PC-9 (cell line): ENCODE measurements at regions not wholly inside any gene's neighbourhood (a gene's known extent, or its start where the extent isn't known, plus 50 kb on each side); places are given as distances from the start of the nearest gene placed in this dataset.

Experiments
- BruUV-seq: library from RNA; stranded (reverse); fragments of 400-500 nt; replicated peaks from 2 replicates; lab custom pipeline; 2021; lab: Mats Ljungman, UMichigan
- CTCF ChIA-PET: fragments of 300-600 bp; sonication (Branson Sonifier 250); formaldehyde crosslinking; loops from one replicate; lab custom pipeline; 2022; ENCODE audit warnings: antibody characterized with exemption; lab: Charles Lee
- POLR2A ChIA-PET: fragments of 300-600 bp; sonication (Branson Sonifier 250); formaldehyde crosslinking; loops from one replicate; lab custom pipeline; 2022; ENCODE audit warnings: antibody characterized with exemption; ENCODE audit not compliant: unreplicated experiment; lab: Charles Lee
- DNase-seq, 2 experiments: peaks; one replicate each; pipeline versions ENCODE4 v3.0.0 to v3.0.0-alpha.2; 2015 to 2022; ENCODE audit warnings: mixed read lengths in 1 of 2
- H2AFZ ChIP-seq: fragments of 200-600 bp; sonication (generic); 2 replicates; pipeline ENCODE4 v1.8.1; 2017; ENCODE audit warnings: antibody characterized with exemption
- H3F3A ChIP-seq: fragments of 200-600 bp; sonication (generic); 2 replicates; pipeline ENCODE4 v1.8.1; 2017; ENCODE audit warnings: antibody characterized with exemption, mild to moderate bottlenecking, low read depth; ENCODE audit not compliant: insufficient read depth
- H3K27ac ChIP-seq: fragments of 200-600 bp; sonication (generic); 2 replicates; pipeline ENCODE4 v1.6.1; 2016; ENCODE audit warnings: mixed run types
- H3K27me3 ChIP-seq: fragments of 200-600 bp; sonication (generic); 2 replicates; pipeline ENCODE4 v1.6.1; 2016; ENCODE audit warnings: low read depth, mixed run types; ENCODE audit not compliant: insufficient read depth
- H3K36me3 ChIP-seq: fragments of 200-600 bp; sonication (generic); 2 replicates; pipeline ENCODE4 v1.6.1; 2016; ENCODE audit warnings: low read depth, mixed run types
- H3K4me1 ChIP-seq: fragments of 200-600 bp; sonication (generic); replicated peaks from 2 replicates; pipeline ENCODE4 v1.6.1; 2016; ENCODE audit warnings: mixed run types; ENCODE audit not compliant: insufficient read depth
- H3K4me2 ChIP-seq: fragments of 200-600 bp; sonication (generic); 2 replicates; pipeline ENCODE4 v1.6.1; 2017; ENCODE audit warnings: mixed run types
- H3K4me3 ChIP-seq: fragments of 200-600 bp; sonication (generic); 2 replicates; pipeline ENCODE4 v1.6.1; 2016; ENCODE audit warnings: mixed run types
- H3K79me2 ChIP-seq: fragments of 200-600 bp; sonication (generic); 2 replicates; pipeline ENCODE4 v1.6.1; 2017; ENCODE audit warnings: low read depth, mixed run types
- H3K9me2 ChIP-seq: fragments of 200-600 bp; sonication (generic); 2 replicates; pipeline ENCODE4 v1.8.1; 2017; ENCODE audit warnings: mild to moderate bottlenecking; ENCODE audit not compliant: insufficient read depth
- H3K9me3 ChIP-seq: fragments of 200-600 bp; sonication (generic); 2 replicates; pipeline ENCODE4 v1.8.1; 2016; ENCODE audit warnings: low read depth; ENCODE audit not compliant: insufficient read depth
- H4K20me1 ChIP-seq: fragments of 200-600 bp; sonication (generic); 2 replicates; pipeline ENCODE4 v1.8.1; 2017; ENCODE audit not compliant: insufficient read depth
- EZH2 ChIP-seq: fragments of 200-600 bp; sonication (generic); IDR thresholded peaks from 2 replicates; pipeline ENCODE4 v1.8.0; 2017; ENCODE audit warnings: antibody characterized with exemption, low read depth
- intact Hi-C: fragments of 100-400 bp; cut with micrococcal nuclease; formaldehyde crosslinking; loops from one replicate; pipeline ENCODE4 v1.10.0; 2022; ENCODE audit not compliant: unreplicated experiment
- TF ChIP-seq, protein P1 (sequence below): fragments of 200-600 bp; sonication (generic); conservative IDR thresholded peaks from 2 replicates; pipeline ENCODE4 v1.6.1; 2017; ENCODE audit warnings: mixed run types, antibody characterized with exemption, mild to moderate bottlenecking, moderate library complexity

DNA sequence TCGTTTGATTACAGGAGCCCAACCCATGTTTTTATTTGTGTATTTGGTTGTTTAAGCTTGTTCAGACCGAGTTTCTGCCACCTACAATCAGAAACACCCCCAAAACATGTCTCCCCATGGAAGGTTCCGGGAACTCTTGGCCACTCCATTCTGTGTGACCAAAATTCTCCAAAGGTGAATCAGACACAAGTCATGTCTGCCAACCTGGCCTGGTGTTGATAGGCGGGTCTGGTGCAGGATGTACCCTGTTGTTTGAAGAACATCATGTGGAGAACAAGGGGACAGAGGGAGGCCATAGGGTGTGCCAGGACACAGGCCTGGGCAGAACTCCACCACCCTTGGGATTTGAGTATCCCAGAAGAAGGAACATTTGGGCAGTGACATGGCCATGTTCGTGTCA lies 147.1 kb upstream of the MYL2 start:
- H3F3A ChIP-seq = no peaks in the 10 kb centered on the region
- H3K36me3 ChIP-seq = no peaks in the 10 kb centered on the region
- peaks cover 4% of the 10 kb centered on the region; the same call in 1 of the 2 replicates for H3K4me1 ChIP-seq
- CTCF ChIA-PET = no interaction called here
- no peak overlapping the region for H2AFZ ChIP-seq
- POLR2A ChIA-PET = no interaction called here
- no TSS peak for BruUV-seq
- H3K9me3 ChIP-seq = no peaks in the 10 kb centered on the region
- intact Hi-C loops = no loop called here
- no peak overlapping the region for H3K4me2 ChIP-seq
- no peaks in the 10 kb centered on the region for H4K20me1 ChIP-seq
- peaks cover 40% of the 10 kb centered on the region for H3K27me3 ChIP-seq
- DNase-seq = no peak
- no peak for TF ChIP-seq EZH2
- TF ChIP-seq, protein P1, sequence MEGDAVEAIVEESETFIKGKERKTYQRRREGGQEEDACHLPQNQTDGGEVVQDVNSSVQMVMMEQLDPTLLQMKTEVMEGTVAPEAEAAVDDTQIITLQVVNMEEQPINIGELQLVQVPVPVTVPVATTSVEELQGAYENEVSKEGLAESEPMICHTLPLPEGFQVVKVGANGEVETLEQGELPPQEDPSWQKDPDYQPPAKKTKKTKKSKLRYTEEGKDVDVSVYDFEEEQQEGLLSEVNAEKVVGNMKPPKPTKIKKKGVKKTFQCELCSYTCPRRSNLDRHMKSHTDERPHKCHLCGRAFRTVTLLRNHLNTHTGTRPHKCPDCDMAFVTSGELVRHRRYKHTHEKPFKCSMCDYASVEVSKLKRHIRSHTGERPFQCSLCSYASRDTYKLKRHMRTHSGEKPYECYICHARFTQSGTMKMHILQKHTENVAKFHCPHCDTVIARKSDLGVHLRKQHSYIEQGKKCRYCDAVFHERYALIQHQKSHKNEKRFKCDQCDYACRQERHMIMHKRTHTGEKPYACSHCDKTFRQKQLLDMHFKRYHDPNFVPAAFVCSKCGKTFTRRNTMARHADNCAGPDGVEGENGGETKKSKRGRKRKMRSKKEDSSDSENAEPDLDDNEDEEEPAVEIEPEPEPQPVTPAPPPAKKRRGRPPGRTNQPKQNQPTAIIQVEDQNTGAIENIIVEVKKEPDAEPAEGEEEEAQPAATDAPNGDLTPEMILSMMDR = no peak
- H3K79me2 ChIP-seq = no peaks in the 10 kb centered on the region
- H3K4me3 ChIP-seq = no peak overlapping the region
- no peaks in the 10 kb centered on the region for H3K9me2 ChIP-seq
- no peak overlapping the region for H3K27ac ChIP-seq

DNA sequence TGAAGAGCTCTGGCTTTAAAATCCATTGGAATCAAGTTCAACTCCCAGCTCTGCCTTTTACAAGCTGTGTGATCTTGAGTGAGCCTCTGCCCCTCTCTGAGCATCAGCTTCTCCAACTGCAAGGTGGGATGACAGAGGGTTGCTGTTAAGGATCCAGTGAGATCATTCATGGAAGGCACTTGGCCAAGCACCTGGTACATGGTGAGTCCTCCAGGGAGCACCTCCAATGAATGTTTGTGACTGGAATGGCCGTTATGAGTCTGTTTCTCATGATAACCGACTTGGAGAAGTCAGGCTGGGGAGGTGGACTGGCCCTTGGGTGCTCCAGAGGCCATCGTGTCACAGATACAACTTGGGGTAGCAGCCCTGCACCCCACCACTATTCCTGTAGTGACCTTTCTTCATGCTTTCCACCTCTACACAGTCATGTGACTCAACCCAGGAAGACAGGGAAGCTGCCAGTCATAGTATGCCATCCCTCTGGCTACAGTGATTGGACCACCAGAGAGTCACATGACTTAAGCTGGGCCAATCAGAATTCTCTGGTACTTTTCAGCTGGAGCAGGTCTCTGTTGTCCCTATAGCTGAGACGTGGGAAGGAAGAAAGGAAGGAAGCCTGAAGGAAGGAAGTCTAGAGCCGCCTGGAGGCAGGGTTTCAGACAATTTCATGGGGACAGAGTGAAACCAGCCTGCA lies 146.5 kb upstream of the MYL2 start:
- no TSS peak for BruUV-seq
- H3K27me3 ChIP-seq = peaks cover 39% of the 10 kb centered on the region
- peaks cover 4% of the 10 kb centered on the region; the same call in 1 of the 2 replicates for H3K4me1 ChIP-seq
- H3K9me2 ChIP-seq = no peaks in the 10 kb centered on the region
- no peak overlapping the region for H2AFZ ChIP-seq
- H3F3A ChIP-seq = no peaks in the 10 kb centered on the region
- no peak for TF ChIP-seq EZH2
- TF ChIP-seq, protein P1 = no peak
- intact Hi-C loops = no loop called here
- no peak overlapping the region for H3K4me3 ChIP-seq
- H4K20me1 ChIP-seq = no peaks in the 10 kb centered on the region
- no peaks in the 10 kb centered on the region for H3K79me2 ChIP-seq
- H3K9me3 ChIP-seq = no peaks in the 10 kb centered on the region
- H3K36me3 ChIP-seq = no peaks in the 10 kb centered on the region
- no peak overlapping the region for H3K27ac ChIP-seq
- ChIA-PET CTCF (no interaction called here), POLR2A (no interaction called here)
- no peak for DNase-seq
- H3K4me2 ChIP-seq = no peak overlapping the region

DNA sequence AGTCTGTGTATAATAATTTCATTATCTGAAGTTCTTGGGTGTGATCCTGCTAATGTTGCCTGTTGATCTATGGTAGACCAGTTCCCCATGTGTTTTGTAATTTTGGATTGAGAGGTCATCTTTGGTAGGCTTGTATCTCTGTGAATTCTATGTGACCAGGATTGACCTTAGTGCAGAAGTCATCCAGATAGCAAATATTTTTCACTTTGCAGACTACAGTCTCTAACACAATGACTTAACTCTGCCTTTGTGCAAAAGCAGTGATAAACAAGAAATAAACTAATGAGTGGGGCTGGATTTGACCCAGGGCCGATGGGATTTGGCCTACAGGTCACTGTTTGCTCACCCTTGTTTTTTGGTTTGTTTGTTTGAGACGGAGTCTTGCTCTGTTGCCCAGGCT lies 144.6 kb upstream of the MYL2 start:
- intact Hi-C loops = no loop called here
- Histone ChIP-seq H3K27me3 (peaks cover 49% of the 10 kb centered on the region), H3K27ac (no peak overlapping the region), H3K9me3 (no peaks in the 10 kb centered on the region), H3K9me2 (no peaks in the 10 kb centered on the region), H2AFZ (no peak overlapping the region), H3K4me2 (no peak overlapping the region), H3K4me1 (peaks cover 4% of the 10 kb centered on the region; the same call in 1 of the 2 replicates), H3K36me3 (no peaks in the 10 kb centered on the region), H3K79me2 (no peaks in the 10 kb centered on the region), H4K20me1 (no peaks in the 10 kb centered on the region), H3K4me3 (no peak overlapping the region), H3F3A (no peaks in the 10 kb centered on the region)
- no TSS peak for BruUV-seq
- no peak for DNase-seq
- CTCF ChIA-PET = no interaction called here
- POLR2A ChIA-PET = no interaction called here
- no peak for TF ChIP-seq EZH2
- TF ChIP-seq, protein P1 = no peak
